HG03280 (cell line): ENCODE measurements at regions not wholly inside any gene's neighbourhood (a gene's known extent, or its start where the extent isn't known, plus 50 kb on each side); places are given as distances from the start of the nearest gene placed in this dataset.

Experiments
- ATAC-seq: cut with Tn5 transposase; IDR thresholded peaks from one replicate; pipeline ENCODE4 v1.9.1; 2021; ENCODE audit warnings: mild to moderate bottlenecking, moderate library complexity; ENCODE audit not compliant: unreplicated experiment

DNA sequence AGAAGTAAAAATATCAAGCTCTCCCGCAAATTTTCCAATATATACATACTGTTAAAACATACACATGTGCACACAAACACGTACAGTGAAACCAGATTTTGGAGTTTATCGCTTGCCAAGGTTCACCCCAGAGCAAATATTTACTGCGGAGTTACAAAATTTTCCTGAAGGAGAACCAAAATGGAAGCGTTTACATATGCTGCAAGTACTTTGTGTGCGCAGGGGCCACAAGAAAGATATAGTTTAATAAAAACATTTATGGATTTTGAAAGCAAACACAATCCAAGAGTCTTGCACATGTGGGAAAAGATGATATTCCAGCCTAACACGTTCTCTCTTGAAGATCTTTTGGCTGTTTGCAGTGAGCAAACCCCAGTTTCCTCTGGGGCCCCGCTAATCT, 301.3 kb upstream of the NFE2L3 start:
- no peak for ATAC-seq

DNA sequence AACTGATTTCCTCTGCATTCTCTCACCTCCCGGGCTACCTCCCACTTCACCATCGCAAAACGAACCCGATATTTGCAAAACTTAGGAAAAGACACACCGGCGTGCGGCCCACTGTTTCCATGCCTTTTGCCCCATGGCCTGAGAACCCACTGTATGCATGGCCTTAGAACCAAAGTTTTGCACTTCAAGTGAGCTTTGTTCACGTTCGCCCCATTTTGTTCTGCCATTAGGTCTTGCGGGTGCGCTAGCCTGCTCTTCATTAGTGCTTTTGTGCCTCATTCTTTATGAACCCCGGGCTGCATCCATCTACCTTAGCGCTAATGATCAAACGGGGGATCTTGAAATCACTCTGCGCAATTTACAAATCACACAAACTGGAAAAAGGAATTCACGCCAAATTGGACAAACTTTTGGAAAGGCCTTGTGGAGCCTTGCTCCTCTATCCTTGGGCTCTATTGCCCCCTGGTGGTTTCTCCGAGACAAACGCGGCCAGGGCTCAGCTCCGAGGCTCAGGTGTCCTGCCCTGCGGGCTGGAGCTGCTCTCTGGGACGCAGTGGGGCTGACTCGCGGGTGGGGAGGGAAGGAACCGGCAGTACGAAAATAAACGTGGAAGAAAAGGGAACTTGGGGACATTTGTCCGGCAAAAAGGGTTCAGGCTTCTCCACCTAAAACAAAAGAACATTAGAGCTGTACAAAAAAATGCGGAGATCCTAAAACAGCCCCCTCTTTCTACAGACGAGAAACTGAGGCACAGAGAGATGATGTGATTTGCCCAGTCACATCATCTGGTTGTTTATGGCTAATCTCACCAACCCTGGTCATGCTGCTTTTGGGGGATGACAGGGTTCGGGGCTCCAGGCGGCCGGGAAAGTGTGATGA, 300.4 kb upstream of the NFE2L3 start:
- peak; percentile 66 for ATAC-seq

DNA sequence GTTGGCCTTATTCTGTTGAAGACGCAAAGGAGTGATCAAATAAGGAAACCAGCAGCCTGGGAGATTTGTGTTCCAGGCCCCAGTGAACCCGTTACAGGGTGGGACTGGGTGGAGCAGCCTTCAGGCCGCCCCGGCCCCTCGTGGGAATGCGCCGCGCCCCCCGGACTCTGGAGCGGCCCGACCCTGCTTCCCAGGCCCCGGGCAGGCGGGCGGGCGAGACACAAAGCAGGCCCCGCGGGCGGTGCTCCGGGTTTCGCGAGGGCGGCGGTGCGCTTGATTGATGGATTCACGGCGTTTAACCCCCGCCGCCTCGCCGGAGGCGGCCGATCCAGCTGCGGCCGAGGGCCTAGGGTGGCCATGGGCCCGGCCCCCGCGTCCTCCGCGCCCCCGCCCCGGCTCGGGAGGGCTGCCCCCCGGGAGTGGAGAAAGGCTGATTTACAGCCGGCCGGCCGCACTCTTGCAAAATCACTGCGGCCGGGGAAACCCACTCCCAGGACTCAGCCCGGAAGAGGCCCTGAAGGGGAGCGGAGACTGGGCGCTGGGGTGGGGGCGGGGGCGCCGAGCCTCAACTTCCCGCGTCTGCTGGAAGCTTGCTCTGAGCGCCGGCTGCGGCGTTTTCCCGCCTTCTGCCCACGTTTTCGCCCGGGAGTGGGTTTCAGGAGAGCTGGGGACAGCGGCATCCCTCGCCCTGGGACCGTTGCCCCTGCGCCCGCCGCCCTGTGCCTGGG, 299.6 kb upstream of the NFE2L3 start:
- no peak for ATAC-seq

DNA sequence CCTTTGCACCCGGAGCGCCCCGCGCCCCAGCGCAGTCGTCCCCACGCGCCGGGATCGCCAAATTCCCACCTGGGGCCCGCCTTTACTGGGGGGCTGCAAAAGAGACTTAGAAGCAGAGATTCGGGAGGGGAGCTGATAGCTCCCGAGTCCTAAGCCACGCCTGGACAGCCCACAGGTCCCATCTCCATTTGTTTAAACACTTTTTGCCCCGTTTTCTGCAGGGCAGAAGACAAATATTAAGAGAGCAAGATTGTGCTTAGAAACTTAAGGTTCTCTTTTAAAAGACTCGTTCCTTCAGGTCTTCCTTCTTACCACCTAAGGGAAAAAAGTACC, 299.1 kb upstream of the NFE2L3 start:
- no peak for ATAC-seq

DNA sequence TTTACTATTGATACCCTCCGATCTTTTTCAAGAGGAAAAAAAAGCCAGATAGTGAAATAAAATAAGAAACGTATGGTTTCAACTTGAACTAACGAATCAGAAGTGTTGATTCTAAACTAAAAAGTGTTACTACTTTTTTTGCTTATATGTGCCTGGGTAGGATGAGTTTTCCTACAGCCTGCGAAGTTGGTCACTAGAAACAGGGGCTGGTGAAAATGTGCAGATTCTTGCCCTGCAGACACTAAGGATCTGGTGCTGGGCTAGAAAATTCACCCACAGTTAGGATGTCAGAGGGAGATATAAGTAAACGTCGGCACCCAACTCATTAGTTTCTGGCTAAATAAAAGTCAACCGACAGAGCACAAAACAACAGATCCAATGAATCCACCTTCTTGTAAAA, 298.7 kb upstream of the NFE2L3 start:
- no peak for ATAC-seq

DNA sequence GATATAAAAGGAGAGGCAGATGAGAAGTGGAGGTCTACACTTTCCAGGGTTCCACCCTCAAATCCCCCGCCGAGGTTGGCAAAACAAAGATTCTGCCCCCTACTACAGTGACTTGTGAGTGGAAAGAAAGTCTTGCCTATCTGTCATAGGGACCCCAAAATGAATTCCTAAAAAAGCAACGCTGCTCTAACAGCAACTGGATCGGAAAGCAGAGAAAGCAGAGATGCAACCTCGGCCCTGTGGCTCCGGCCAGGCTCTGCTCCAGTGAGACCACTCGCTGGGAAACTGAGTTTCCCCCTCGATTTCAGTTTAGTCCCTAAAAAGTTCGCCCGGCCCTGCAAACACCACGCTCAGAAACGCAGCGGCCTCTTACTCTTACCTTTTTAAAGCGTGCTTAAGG, 297.9 kb upstream of the NFE2L3 start:
- ATAC-seq, result no peak

DNA sequence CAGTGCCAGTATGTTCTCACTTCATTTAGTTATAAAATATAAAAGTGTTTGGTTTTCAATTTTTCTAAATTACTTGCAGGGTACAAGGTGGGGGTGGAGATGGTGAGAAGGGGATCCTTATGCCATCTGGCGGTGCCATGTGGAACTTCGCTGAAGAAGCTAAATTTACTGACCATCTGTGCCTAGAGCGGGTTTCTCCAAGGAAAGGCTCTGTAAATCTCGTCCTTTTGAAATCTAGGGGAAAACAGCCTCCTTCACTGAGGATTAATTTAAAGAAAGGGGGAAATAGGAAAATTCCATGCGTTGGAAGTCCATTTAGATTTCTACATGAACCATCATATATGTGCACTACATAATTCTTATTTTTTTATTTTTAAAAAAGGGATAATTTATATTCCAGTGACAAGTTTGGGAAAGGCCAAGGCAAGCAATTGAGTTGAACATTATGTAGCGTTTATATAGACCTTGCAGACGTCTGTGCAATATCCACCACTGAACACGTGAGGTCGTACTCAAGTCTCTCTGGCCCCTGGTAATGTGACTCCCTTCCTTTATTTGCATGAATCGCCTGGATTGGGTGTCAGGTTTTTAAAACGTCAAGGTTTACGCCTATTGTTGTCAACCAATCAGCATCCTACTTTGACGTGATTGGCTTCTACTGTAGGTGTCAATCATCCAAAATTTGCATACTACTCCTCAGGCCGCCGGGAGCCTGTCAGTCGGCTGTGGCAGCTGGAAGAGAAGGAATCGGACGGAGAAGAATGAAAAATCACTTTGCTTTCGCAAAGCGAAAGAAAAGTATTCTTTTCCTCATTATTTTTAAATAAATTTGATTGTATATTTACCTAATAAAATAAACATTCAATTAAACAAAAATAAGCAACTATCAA, 297.1 kb upstream of the NFE2L3 start:
- no peak for ATAC-seq

DNA sequence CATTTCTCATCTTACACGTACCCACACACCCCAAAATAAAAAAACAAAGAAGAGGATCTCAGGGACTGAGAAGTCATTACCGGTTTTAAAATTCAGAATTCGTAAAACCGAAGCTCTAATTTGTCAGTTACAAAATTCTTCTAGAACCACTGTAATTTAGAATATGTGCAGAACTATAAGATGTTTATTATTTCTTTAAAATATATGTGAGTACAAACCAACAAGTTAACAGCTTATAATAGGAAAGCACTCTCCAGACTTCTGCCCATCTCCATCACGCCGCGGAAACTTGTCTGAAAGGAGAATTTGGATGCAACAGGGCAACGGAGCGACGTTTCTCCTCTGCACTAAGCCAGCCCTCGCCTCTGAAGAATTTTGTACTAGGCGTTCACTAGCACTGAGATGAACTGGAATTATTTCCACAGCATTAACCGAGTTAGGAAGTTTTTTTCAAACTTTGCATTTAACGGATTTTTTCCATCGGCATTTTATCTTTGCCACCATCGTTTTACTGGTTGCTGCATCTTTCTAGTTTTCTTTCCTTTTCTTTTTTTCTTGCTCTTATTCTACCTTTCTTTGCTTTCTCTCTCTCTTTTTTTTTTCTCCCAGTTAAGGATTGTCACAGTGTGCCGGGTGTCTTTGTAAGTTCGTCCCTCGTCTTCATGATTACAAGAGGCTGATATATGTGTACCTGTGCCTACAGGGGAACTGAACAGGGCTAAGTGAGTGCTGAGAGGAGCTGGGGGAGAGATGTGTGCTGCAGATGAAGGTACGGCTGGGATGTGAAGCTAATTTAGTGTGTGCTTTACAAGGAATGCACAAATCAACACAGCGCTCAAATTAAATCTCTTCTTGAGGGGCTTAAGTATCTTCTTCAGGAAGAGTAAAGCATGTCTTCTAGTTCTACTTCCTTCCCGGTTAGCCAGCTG, 295.9 kb upstream of the NFE2L3 start:
- no peak for ATAC-seq

DNA sequence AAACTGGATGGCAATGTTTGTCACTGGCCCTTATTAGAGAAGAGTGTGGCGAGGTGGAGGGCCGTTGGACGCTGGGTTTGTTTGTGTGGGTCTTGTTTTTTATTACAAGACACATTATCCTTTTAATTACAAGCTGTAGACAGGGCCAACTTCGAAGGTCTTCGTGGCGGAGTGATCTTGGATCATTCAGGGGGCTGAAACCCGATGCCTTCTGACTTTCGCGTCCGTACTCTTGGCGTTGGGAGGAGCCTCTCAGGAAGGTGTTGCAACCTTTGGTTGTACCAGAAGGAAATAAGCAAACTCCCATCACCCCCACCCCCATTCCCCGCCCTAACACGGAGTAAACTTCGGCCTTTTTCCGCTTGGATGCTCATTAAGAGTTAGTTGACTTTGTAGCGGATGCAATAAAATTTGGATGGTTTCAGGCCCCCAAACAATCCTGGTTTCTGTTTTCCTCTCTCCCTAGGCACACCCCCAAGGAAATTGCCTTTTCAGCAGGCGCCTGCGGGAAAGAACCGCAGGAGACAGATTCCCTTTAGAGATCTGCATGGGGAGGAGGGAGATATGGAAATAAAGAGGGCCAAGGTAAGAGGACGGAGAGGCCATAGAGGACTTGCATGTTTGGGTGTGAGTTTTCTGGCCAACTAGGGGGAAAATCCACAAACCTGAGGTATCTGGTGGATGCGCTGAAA, 294.5 kb upstream of the NFE2L3 start:
- no peak for ATAC-seq

DNA sequence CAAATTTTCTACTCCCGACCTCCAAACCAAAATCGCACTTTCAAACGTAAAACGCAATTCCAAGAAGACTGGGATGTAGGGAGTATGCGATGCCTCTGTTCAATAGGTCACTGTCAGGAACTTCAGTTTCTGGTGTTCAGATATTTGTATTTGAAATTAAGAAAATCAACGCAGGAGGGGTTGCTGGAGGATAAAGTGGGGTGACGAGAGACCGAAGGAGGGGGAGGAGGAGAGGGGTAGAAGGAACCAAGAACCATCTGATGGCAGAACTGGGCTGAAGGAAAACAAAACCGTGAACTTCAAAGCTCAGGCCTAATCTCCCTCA, 293.8 kb upstream of the NFE2L3 start:
- no peak for ATAC-seq

DNA sequence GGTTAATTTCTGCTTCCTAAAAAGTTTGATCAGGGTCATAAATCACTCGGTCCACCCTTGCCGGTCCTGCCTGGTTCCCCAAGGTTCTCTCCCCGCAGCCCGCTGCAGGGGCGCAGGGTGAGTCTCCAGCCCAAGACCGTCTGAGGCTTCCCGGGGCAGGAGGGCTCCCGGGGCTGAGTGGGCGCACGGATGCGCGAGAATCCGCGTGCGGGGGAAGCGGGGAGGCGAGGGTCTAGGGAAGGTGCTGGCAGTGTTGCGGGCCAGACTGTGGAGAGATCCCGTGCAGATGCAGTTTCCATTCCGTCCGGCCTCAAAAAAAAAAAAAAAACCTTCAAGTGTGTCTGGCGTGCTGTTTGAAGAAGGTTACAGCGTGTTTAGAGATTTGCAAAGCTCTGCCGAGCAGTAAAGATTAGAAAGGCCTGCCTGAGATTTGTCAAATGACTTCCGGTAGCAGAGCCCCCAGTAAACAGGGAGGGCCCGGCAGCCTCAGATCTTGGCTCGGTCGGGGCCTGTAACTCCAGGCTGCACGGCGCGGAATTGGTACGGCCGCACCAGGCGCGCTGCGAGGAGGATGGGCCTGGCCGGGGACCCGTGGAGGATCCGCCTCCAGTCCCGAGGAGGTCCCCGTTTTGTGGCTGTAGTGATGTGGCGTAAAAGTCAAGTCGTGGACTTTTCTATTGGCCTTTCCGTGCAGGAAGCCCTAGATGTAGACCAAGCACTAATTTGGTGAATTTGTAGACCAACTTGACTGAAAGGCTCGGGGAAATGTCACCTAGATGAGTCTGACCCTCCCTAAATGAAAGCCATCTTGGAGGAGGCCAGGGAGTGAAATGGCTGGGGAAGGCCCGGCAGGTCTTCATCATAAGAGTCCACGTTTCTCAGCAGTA, 293.2 kb upstream of the NFE2L3 start:
- no peak for ATAC-seq

DNA sequence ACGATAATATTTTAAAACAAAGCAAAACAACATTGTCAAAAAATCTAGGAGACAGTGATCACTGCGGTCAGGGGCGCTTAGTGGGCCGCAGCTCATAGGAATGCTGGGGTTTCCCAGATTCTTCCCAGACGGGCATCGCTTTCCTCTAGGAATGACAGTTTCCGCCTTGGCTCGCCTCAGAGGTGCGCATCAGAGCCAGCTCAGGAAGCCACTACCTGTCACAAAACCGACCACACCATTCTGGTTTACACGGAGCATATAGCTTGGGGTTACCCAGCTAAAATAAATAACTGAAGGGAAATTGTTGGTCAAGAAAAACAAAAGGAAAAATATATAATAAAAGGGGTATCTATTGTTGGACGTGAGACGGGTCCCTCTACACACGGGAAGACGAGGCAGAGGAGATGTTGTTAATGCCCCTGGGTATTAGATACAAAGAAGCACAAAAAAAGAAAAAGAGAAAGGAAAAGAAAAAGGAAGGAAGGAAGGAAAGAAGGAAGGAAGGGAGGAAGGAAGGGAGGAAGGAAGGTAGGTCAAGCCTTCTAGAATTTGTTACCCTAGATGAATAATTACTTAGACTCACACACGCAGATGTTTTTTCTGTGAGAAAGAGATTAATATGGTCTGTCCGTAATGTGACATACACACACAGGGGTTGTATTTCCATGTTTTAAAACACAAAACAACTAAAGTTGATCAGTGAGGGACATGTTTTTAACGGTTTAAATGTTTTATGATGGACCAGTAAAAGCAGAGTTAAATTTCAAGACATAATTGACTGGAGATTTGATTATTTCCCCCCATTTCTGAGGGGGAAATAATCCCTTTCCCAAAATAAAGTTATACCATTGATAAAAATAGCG, 292.4 kb upstream of the NFE2L3 start:
- no peak for ATAC-seq

DNA sequence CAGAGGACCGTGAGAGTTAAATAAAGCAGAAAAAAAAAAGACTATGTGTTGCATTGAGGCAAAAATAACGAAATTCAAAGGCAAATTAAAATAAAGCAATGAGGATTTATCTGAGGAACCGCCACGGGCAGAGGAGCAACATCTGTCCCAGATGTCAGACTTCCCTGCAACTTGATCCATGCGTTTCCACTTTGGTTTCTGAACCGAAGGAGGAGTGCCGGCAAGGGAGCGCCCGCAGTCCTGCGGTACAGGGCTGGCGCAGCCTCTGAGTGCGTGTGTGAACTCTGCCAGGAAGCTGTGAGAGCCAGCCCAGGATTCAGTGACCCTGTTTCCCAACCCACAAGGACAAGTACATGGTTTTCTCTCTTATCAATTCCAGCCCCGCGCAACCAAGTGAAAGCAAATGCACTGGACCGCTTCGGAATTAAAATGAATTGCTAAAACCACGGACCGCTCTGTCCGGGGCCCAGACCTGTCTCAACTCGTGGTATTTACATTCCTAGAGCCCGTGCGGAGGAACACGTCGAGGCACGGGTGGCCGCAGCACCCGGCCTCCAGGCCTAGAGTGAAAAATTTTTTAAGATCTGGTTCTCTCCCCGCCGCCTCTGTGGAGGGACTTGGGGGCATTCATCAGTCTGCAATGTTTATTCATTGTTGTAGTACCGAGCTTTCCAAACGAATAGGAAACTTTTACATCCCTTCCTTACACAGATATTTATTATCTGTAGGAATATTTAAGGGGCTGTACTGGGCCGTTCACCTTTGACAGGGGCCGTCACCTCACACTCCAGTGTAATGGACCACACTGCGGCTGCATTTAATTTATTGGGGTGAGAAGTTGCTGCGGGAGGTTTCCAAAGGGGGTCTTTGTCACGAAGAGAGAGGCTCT, 291.5 kb upstream of the NFE2L3 start:
- no peak for ATAC-seq

DNA sequence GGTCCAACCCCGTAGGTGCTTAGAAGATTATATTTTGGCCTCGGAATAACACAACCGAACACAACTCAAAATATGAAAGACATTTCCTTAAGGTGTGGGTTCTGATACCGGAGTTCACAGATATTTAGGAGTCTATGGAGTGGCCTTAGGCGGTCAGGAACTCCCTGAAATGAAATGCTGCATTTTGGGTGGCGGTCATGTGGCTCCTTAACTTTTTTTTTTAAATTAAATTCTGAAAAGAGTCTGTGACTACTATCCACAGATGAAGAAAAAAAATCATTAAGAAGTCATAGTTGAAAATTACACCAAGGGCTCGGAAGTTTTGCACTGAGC, 290.9 kb upstream of the NFE2L3 start:
- no peak for ATAC-seq

DNA sequence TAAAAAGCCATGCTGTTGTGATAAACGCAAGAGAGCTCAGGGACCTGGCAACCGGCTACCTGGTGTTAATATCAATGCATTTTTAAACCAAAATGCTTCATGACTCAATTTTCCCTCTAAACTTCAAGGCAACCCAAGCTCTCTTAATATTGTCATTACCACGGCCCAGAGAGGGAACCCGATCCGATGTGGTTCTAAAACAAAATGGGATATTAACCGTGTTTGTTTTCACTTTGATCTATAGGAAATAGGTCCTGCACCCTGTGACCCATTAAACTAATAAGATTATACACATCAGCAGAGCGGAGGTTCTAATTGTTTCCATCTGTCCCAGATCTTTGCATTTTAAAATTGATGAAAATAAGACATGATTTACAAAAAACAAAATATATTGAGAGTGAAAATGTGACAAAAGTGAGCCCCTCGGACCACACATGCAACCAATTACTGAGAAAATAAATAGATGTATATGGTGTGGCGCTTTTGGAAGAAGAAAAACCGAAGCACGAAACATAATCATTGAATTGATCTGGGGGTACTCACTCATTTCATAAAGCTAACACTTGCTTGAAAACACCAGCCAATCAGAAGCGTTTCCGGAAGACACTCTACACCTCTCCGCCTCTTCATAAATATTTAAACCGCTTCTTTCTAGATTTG, 290.3 kb upstream of the NFE2L3 start:
- no peak for ATAC-seq

DNA sequence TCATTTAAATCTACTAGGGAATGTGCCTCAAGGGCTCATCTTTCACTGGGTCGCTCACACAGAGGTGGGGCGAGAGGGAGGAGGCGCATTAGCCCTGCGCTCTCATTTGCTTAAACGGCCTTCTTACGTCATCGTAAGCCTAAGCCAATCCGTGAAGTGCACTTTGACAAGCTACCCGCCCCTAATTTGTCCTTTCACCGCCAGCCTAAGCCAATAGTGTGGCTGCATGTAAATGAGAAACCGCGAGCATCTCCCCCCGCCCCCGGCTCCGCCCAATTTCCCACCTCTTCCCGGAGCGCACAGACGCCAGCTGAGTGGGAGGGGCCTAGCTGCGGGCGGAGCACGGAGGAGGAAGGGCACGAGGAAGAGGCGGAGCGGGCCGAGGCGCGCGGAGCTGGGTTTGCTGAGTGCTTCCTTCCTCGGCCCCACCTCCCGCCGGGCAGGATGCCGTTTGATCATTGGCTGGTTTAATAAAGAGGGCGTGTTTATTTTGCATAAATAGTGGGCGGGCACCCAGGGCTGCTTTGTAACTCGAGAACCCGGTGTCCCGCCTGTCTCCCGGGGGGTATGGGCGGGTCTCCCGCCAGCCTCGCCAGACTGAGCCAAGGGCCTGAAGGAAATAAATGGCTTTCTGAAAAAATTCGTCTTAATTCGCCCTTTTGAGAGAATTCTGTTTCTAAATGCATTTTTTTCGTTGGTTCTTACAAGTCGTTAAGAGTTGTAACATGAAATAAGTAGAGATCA, 289.6 kb upstream of the NFE2L3 start:
- ATAC-seq, result peak; percentile 90
